ENCODE measurements at regions not wholly inside any gene's neighbourhood (a gene's known extent, or its start where the extent isn't known, plus 50 kb on each side); places are given as distances from the start of the nearest gene placed in this dataset.
"Not testable (repeated sequence)": the region's sequence is repeated elsewhere in the genome, so short reads cannot be mapped to it uniquely, and the experiment has no call there.

DNA sequence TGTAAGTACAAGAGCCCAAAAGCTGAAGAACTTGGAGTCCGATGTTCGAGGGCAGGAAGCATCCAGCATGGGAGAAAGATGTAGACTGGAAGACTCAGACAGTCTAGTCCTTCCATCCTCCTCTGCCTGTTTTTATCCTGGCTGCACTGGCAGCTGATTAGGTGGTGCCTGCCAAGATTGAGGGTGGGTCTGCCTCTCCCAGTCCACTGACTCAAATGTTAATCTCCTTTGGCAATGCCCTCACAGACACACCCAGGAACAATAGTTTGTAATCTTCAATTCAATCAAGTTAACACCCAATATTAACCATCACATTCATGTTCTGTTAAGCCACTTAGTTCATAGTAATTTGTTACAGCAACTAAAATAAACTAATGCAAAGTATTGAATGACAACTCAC lies 904.4 kb upstream of the HS3ST1 start:
- DNase-seq (ENCODE audit: low spot score) = not testable (repeated sequence)

DNA sequence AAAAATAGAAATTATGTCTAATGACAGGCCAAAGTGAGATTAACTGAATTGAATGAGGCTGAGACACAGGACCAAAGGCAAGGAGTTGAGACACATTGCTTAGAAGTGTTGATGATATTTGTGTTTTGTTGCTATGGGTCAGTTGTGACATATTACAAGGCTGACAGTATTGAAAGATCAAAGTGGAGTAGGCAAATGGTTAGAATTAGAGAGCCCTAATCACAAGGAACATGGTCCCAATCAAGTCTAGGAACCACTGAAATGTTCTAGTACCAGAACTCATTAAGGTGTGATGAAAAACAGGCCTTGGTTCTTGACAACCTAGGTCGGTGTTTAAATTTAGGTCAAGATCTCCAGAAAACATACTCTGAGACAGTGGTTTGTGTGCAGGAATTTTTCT lies 896.3 kb upstream of the HS3ST1 start:
- no peak for DNase-seq (ENCODE audit: low spot score)

DNA sequence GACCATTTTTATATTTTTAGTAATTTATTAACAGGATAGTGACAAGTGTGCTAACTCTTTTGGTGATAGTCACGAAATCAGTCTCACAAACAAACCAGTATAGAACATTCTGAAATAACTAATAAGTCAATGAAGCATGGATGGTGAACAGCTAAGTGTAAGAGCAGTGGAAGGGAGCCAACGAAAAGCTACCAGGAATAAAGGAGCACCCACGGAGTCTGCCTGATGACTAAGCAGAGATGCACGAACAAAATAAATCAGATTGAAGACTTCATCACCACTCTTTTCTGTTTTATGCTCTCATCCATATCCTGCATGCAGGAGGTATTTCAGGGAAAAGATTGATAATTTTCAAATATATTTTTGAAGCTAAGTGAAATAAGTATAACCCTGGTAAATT lies 891.1 kb upstream of the HS3ST1 start:
- no peak for DNase-seq (ENCODE audit: low spot score)

DNA sequence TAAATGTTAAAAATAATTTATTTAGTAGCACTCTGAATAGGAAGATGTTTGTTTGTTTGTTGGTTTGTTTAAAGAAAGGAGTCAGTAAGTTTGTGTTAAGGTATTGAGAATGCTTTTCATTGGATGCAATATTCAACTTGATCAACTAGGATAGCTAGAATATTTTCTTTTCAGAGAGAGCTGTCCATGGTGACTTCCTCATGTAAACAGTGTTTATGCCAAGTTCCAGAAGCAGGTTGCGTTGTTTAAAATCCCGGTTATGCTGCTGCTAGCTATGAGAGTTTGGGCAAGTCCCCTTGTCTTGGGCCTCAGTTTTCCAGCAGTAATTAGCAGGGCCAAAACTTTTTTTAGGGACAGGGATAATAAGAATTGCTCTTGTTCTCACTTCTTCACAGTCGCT lies 876.2 kb upstream of the HS3ST1 start:
- no peak for DNase-seq (ENCODE audit: low spot score)

DNA sequence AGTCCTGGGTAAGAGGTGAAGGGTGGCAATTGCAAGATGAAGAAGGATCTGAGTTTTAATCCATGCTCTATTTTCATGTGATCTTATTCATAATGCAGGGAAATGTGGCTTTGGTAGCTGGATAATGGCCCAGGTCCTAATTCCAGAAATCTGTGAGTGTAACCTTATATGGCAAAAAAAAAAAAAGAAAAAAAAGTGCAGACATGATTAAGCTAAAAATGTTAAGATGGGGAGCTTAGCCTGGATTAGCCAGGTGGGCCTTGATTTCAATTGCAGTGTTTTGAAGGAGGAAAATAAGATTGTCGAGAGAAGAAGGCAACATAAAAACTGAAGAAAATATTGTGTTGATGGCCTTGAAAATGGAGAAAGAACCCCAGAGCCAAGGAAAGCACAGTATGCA lies 867.7 kb upstream of the HS3ST1 start:
- no peak for DNase-seq (ENCODE audit: low spot score)

DNA sequence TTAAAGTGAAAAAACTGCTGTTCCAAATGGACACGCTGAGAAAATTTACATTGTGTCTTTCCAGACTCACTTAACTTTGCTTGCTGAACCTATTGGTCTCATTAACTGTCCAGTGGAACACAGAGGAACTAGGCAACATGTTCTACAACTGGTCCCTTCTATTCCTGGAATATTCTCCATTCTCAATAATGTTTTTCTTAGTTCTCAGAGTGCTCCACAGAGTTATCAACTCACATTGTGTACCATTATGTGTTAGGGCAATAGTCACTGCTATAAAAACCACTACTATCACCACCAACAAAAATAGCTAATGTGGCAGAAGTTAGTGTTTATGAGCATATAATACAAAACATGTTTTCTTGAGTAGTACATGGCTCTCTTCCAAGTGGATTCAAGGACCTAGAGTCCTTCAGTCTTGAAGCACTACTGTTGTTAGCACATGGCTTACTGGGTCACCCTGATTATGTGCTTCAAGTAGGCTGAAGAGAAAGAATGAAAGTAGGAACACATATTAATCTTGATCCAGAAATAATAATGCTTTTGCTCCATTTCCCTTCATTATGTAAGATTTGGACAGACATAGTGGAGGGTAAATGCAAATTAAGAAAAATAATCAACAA lies 865.3 kb upstream of the HS3ST1 start:
- no peak for DNase-seq (ENCODE audit: low spot score)

DNA sequence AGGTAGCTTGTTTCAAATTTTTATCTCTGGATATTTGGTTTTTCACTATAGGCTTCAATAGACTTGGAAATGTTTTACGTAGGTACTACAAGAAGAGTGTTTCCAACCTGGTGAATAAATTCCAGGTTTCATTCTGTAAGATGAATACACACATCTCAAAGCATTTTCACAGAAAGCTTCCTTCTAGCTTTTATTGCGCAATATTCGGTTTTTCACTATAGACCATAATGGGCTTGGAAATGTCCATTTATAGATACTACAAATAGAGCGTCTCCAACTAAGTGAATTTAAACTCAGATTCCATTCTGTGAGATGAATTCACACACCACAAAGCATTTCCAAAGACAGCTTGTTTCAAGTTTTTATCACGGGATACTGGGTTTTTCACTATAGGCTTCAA lies 857.7 kb upstream of the HS3ST1 start:
- DNase-seq (ENCODE audit: low spot score) = no peak

DNA sequence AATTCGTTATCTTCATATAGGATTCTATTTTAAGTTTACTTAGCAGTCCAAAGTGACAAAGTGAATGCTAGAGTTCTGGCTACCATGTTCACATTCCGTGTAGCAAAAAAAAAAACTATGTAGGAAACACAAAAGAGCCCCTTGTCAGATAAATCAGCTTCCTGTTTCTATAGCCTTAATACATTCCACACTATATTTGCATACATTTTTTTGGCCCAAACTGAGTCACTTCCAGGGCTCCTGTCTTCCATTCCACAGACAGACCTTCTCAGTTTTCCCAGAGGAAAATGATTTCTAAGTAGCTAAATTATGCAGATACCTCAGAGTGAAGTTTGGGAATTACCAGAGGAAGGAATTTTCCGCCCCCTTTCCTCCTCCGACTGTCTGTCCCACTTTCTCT lies 841.9 kb upstream of the HS3ST1 start:
- DNase-seq (ENCODE audit: low spot score) = no peak

DNA sequence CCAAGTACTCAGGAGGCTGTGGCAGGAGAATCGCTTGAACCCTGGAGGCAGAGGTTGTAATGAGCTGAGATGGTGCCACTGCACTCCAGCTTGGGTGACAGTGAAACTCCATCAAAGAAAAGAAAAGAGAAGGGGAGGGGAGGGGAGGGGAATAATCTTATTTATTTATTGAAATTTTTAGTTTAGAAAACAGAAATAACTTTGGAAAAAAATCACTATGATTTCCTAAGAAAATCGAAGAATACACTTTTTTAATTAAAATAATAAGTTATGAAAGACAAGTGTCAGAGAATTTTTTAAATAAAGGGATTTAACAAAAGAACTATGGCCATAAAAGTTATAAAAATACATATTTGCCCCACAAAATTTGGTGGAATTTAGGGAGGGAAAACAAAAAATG lies 836.9 kb upstream of the HS3ST1 start:
- no peak for DNase-seq (ENCODE audit: low spot score)

DNA sequence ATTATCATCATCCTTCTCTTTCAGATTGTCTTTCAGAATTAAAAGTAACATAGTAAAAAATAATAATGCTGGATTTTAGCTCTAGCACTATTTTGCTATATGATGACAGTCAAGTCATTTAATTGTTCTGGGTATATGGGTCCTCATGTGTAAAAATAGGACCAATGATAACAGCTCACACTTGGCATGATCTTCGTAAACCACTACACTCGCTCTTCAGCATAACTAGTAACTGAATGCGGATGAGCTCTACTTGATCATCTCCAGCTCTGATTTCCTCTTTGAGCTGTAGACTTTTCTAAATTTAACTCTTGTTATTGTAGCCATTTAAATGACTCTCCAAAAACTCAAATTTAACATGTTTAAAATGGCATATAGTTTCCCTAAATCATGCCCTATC lies 831.8 kb upstream of the HS3ST1 start:
- DNase-seq (ENCODE audit: low spot score) = no peak

DNA sequence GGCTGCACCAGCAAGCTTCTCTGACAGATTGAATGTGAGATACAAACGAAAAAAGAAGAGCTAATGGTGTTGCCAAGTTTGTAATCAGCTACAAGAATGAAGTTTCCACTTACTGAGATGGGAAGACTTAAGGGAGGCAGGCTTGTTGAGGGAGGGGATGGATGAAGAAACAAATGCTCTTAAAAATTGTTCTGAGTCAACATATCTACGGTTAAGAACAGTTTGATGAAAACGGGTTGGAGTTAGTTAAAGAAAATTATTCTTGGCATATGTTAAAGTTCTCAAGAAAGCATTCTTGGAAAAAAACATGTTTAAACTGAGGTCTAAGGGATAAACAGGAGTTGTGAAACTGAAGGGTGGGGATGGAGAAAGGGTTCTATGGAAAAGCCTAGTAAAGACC lies 816.3 kb upstream of the HS3ST1 start:
- DNase-seq (ENCODE audit: low spot score) = no peak

DNA sequence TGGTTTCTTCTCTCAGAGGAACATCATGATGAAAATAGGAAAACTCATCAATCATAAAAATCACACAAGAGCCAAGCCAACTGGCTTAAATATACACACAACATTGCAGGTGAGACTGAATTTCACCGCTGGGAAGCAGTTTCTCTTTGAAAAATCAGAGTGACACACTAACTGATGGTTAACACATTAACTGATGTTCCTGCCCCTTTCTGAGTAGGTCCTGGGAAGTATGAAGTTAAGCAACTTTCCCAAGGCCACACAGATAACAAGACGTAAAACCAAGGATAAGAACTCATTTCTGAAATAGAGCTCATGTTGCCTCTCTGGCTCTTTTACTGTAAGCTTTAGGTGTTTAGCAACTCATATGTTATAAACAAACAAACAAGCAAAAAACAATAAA lies 813.7 kb upstream of the HS3ST1 start:
- DNase-seq (ENCODE audit: low spot score) = no peak

DNA sequence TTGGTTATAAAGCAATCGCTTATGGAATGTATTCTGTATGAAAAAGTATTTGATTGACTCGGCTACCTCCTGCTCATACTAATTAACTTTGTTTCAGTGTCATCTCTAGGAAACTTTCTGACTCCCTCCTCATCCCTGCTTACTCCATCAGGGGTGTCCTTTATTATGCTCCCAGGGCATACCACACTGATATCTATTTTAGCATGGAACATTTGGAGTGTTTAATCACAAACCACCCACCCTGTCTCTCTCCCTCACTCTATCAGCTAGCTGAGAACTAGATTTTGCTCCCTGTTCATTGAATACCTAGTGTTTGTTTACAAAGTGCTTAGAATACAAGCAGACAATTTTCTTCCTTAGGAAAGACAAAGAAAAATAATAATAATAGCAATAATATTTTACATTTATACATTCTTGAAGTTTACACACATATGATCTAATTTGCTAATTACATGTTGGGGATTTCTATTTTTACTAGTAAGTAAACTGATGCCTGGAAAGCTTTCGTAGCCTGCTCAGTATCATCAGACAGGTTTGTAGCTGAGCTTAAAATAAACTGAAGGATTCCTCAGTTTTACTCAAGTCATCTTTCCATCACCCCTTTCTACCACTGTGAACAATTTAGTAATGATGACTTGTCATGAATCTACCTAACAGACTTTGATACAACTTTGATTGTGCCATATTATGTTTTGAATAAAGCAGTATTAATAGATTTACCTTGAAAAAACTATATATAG lies 811.4 kb upstream of the HS3ST1 start:
- DNase-seq (ENCODE audit: low spot score) = no peak

DNA sequence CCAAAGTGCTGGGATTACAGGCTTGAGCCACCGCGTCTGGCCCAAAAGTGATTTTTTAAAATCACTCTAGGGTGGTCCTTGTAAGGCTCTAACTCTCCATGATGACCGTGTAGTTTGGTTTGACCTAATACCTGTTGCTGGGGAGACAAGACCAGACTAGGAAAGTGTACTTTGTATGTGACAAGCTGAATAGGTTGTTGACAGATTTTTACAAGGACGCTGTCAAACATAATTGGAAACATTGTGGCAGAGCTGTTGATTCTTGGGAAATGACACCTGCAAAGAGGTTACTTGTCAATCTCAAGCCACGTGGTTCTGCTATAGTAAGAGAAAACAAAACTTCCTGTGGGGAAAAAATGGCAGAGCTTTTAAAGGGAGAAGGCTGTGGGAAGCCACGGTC lies 802.4 kb upstream of the HS3ST1 start:
- no peak for DNase-seq (ENCODE audit: low spot score)

DNA sequence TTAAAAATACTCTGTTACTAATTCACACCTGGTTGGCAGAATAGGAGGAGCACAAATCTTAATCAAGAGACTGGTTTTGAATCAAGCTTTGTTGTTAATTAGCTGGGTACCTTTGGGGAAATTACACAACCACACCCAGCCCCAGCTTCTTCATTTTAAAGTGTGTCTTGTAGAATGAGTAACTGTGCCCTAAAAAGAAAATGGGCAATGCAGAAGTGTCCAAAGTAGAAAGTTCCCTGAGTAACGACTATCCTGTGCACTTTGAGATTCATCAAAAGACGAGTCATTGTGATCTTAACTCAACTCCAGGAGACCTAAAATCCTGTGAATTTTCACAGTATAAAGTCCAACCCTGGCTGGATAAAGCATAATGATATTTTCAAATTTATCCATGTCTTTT lies 792.3 kb upstream of the HS3ST1 start:
- DNase-seq (ENCODE audit: low spot score) = no peak

DNA sequence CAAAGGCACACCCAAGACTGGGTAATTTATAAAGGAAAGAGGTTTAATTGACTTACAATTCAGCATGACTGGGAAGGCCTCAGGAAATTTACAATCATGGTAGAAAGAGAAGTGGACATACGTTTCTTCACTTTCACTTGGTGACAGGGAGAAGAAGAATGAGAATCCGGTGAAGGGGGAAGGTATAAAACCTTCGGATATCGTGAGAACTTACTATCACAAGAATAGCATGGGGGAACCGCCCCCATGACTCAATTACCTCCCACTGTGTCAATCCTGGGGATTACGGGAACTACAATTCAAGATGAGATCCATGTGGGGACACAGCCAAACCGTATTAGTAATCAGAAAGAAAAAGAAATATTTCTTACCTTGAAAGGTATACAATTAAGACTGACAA lies 782.9 kb upstream of the HS3ST1 start:
- DNase-seq (ENCODE audit: low spot score) = no peak

DNA sequence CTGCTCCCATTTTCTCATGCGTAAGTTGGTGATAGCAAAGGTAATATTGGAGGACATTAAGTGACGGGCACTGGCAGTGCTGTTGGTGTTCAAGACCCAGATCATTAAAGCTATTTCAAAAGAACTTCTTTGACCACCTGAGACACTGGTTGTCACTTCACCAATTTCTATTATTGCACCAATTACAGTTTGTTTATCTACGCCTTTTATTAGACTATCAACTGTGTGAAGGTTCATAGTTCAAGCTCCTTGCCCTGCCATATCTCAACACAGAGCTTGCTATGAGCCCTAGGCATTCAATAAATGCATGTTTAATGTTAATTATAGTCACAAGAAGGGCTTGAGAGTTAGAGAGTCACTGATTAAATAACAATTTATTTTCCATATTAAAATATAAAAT lies 778.7 kb upstream of the HS3ST1 start:
- DNase-seq (ENCODE audit: low spot score) = no peak

DNA sequence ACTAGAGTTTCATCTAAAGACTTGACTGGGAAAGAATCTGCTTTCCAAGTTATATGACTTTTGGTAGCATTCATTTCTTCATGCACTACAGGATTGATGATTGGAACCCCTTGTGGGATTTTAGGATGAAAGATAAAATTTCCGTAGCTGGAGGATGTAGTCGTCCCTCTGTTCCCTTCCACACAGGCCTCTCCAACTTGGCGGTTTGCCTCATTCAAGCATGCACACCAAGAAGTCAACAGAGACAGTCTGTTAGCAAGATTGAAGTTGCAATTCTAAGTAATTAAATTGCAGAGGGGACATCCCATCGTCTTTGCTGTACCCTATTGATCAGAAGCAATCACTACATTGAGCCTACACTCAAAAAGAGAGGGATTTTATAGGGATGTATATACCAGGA lies 777.4 kb upstream of the HS3ST1 start:
- DNase-seq (ENCODE audit: low spot score) = no peak

DNA sequence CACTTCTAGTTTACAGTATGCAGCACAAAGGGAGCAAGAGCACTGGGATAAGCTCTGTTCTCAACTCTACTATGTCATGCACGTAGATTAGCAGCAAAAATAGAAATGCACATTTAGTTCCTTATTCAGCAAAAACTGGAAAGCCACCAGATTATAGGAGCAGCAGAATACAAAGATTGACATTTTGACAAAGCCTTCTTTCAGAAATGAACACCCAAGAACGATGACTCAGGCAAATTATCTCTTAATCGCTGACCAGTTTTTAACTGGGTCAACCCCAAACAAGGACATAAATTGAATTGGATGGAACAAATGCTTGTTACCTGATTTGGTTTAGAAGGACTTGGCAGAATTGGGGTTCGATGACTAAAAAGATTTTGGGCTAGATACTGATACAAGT lies 775.3 kb upstream of the HS3ST1 start:
- no peak for DNase-seq (ENCODE audit: low spot score)

DNA sequence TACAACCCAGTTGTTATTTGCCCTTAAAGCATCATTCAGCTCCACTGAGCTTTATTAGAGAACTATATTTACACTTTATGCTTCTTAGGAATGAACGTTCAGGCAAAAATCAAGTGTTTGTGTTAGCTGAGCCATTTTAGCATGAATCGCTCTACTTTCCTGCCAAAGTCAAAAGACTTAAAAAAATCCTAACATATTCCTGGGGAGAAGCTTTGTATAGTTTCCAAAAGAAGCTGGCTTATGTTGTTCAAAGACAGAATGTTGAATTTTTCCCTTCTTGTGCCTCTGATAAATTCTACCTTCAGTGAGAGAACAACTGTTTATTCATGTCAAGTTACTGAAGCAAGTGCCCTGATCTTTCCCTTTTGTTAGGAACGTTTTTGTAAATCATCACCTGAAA lies 771.5 kb upstream of the HS3ST1 start:
- no peak for DNase-seq (ENCODE audit: low spot score)

DNA sequence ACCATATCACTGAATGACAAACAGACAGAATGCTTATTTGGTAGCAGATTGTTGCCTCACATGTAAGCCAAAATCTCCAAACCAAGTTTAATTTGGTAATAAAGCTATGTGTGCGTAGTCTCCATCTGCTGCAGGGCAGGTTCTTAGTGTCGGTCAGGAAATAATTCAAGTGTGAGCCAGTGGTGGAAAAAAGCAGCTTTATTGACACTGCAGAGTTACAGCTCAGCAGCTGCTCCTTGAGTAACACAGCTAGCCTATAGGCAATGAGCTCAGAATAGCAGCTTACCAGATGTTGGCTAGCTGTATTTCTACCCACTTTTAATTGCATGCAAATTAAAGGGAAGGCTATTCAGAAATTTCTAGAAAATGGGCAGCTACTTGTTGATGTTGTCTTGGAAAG lies 757.8 kb upstream of the HS3ST1 start:
- no peak for DNase-seq (ENCODE audit: low spot score)

DNA sequence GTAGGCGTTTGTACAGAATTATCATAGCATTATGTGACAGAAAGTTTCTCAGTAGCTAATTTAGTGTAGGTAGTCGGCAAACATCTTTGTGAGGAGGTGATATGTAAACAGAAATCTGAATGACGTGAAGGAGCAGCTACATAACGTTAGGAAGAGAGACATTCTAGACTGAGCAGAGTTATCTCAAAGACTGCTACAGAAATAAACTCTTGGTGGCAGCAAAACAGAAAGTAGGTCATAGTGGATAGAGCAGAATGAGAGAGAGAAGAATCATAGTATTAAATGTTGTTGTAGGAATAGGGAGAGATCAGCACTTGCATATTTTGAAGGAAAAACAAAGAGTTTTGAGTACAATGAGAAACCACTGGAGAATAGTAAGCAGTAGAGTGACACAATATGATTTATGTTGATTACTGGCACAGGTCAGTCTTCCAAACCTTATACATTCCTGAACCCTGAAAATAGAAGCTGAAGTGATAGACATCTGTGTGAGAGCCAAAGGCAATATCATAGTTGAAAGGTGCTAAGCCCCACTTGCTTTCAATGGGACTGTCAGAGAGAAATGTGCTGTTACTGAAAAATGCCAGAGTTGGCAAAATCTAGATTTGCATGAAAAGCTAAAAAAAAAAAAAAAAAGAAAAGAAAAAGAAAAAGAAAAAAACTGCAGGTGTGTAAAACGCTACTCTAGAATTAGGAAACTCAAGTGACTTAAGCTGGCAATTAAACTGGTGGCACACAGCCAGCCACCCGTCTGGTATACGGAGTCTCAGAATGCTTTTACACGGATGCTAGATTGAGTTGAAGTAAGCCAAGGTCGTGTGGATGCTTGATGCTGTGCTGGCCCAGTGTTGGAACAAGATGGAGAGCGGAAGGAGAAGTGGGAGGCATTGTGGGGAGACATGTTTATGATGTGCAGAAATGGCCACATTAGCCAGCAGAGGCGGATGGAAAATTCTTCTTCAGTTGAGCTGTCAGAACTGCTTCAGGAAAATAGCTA lies 750.2 kb upstream of the HS3ST1 start:
- no peak for DNase-seq (ENCODE audit: low spot score)

DNA sequence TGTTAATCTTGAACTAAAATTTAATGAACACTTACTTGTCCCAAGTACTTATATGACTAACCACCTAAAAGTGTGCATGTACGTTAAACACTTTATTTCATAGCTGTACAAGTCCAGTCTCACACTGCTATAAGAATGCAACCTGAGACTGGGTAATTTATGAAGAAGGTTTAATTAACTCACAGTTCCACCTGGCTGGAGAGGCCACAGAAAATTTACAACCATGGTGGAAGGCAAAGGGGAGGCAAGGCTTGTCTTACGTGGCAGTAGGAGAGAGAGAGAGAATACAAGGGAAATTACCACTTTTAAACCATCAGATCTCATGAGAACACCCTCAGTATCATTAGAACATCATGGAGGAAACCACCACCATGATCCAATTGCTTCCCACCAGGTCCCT lies 748.7 kb upstream of the HS3ST1 start:
- no peak for DNase-seq (ENCODE audit: low spot score)
